ENCODE measurements at regions not wholly inside any gene's neighbourhood (a gene's known extent, or its start where the extent isn't known, plus 50 kb on each side); places are given as distances from the start of the nearest gene placed in this dataset.

DNA sequence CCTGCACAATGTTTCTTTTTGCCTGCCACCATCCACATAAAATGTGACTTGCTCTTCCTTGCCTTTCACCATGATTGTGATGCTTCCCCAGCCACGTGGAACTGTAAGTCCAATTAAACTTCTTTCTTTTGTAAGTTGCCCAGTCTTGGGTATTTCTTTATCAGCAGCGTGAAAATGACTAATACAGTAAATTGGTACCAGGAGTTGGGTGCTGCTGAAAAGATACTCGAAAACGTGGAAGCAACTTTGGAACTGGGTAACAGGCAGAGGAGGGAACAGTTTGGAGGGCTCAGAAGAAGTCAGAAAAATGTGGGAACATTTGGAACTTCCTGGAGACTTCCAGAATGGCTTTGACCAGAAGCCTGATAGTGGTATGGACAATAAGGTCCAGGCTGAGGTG lies 425.3 kb downstream of the GPATCH2 start:
- no peak for DNase-seq (ENCODE audit: low read depth)

DNA sequence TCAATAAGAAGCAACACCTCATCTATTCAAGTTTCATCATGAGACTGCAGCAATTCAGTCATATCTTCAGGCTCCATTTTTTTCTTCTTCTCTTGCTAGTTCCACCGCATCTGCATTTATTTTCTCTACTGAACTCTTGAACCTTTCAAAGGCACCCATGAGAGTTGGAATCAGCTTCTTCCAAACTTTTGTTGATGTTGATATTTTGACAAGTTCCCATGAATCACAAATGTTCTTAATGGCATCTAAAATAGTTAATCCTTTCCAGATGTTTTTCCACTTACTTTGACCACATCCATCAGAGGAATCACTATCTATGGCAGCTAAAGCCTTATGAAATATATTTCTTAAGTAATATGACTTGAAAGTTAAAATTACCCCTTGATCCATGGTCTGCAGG lies 434.3 kb downstream of the GPATCH2 start:
- DNase-seq (ENCODE audit: low read depth) = no peak

DNA sequence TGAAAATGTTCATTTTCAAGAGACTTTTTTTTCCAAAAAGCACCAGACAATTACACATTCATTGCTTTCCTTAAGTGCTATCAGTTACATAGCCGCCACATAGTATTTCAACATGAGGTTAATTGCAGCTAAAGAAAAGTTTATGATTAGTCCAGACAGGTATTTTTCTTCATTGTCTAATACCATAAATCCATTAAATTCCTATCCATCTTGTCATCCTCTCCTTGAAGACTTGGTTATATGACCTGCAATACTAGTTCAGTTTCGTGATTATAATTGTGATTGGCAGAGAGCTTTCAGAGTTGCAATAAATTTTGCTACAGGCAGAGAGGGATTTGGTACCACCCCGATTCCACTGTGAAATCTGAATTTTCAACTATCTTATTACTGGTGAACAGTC lies 437.7 kb downstream of the GPATCH2 start:
- no peak for DNase-seq (ENCODE audit: low read depth)

DNA sequence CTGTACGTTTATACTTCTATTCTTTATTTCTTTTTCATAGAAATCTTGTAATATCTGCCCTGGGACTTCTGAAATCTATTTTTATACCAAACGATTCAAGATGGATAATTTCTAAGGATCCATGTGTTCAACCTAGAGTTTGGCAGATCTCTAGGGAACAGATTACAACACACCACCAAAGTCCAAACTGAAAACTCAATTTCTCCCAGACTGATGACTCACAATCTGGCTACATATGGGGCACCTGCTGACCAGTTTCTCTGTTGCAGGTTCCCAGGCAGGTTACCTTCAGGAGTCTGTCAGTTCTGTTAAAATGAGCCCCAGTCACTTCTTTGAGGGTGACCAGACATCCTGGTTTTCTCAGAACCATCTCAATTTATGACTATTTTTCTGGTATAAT lies 439.4 kb downstream of the GPATCH2 start:
- DNase-seq (ENCODE audit: low read depth) = no peak

DNA sequence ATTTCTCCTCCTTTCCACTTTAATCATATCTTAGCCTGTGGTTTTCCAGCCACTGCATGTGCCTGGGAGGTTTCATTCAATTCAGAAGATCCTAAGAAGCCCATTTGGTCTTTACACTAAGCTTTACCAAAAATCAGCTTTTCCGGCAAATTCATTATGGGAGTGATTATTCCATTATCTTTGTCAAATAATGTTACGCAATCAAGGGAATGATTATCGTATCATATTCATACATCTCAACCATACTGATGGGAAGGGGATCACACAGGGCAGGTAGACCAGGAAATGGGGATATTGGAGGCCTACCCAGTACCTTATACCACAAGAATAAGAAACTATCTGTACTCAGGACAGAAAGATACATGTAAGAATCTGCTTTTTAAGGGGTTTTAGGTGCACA lies 440.5 kb downstream of the GPATCH2 start:
- no peak for DNase-seq (ENCODE audit: low read depth)

DNA sequence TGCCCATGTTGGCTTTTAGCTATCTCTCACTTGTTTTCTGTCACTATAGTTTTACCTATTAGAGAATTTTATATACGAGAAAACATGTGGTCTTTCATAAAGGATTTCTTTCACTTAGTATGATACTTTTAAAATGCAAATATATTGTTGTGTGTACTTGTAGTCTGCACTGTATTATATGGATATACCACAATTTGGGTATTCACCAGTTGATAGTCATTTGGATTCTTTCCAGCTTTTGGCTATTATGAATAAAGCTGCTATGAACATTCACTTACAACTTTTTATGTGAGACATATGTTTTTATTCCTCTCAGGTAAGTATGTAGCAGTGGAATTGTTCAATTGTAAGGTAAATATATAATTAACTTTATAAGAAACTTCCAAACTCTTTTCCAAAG lies 441.5 kb downstream of the GPATCH2 start:
- no peak for DNase-seq (ENCODE audit: low read depth)

DNA sequence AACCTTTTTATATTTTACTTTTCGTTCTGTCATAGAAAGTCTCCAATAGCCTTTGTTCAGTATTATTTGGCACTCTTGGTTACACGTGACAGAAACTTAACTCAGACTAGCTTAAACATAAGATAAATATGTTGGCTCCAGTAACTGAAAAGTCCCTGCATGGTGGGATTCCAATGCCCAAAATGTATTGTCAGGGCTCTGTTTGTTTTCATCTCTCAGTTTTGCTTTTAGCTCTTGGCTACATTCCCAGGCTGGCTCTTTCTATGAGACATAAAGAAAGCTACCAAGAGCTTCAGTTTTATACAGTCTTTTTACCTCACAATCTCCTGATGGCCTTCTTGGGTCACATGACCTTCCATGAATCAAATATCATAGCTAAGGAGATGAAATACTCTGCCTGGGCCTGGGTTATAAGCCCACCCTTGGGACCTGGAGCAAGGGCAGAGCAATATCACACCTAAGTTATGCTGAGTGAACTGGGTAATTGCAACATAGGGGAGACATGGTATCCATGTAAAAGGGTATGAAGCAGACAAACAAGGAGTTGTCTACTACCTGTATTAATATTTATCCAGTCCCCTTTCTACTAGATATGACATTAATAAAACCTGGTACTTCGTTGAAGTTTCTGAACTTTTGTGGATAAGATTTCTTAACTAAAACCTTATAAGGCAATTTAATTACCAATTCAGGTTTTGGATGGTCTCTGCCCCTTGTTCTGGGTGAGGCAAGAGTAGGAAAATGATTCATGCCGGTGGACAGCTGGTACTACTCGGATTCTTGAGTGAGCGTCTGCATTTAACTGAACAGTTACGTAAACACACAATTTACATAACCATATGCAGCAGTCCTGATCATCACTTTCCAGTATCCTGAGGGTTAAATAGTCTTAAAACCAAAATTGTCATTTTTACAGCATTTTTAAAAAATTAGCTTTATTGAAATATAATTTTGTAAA lies 442.3 kb downstream of the GPATCH2 start:
- DNase-seq (ENCODE audit: low read depth) = no peak

DNA sequence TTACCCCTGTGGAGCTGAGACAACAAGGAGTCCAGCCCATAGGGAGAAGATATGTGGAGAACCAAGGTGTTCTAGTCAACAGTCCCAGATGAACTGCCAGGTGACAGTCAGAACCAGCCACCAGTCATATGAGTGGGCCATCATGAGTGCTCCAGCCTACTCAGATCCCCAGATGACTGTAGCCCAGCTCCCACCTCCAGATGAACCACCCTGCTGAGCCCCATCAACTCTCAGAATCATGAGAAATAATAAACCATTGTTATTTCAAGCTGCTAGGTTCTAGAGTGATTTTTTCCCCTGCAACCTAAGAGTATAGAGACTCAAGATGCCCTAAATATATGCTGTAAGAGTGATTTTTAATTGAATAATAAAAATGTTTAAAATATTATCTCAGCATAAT lies 444.2 kb downstream of the GPATCH2 start:
- DNase-seq (ENCODE audit: low read depth) = no peak

DNA sequence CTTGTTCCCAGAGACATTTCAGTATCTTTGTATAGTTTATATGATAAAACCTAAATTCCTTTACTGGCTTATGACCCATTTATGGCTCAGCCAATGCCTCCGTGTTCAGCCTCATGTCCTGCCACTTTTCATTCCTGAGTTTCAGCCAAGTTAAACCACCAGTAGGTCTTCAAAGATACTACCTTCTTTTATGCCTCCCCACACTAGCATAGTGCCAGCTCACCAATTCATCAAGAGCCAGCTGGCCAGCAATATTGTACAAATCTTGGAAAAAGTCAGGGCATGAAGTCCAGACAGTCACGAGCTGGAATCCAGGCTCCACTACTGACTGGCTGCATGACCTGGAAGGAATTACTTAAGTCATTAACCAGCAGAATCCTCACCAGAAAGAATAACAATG lies 446.0 kb downstream of the GPATCH2 start:
- DNase-seq (ENCODE audit: low read depth) = no peak

DNA sequence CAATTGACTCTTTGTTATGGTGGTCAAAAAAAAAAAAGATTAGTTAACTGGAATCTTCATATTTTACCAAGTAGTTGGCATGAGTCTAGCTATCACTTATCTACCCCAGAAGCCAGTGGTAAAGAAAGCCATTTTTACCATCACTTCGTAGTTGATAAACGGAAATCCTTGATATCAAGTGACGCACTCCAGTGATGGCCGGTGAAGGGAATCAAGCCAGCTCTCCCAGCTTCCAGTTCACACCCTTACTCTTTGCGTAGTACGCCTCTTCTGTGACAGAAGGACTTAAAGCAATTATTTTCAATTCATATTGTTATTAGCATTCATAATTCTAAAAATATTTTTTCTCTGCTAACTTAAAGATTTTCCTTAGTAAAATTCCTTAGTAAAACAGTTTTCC lies 447.9 kb downstream of the GPATCH2 start:
- DNase-seq (ENCODE audit: low read depth) = no peak

DNA sequence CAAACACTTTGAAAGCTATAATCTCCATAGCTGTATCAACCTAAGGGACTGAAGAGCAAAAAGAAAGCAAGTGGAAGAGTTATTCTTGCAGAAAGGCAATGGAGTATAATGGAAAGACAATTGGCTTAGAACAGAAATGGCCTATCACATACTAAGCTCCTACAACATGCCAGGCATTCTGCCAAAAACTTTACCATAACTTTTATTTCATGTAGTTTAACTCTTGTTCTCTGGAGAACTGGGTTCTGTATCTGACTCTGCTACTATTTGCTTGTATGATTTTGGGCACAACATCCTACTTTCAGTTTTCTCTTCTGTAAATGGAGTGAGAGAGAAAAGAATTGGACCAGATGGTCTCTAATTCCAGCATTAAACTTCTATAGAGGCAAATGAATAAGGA lies 449.1 kb downstream of the GPATCH2 start:
- DNase-seq (ENCODE audit: low read depth) = no peak

DNA sequence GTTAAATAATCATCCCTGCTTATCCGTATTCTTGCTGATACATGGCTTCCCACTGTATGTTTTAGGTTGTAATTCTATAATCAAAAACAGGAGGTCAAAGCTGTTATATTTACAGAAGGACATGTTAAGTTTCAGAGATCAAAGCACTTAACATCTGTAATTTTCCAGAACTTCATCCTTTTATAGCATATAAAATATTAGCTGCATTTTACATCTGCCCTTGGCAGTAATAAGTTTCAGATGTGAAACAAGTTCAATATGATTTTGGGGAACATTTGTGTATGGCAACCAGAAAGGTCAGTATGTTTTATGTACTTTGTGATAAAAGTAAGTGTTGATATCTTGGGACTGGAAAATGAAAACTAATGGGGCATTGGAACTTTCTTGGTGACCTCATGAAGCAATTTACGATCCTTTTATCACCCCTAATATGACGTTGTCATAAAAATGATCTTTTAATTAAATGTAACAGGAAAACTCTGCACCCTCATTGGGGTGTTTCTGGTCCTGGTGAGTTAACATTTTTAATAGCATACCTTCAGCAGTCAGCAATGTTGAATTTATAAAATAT lies 449.6 kb downstream of the GPATCH2 start:
- no peak for DNase-seq (ENCODE audit: low read depth)

DNA sequence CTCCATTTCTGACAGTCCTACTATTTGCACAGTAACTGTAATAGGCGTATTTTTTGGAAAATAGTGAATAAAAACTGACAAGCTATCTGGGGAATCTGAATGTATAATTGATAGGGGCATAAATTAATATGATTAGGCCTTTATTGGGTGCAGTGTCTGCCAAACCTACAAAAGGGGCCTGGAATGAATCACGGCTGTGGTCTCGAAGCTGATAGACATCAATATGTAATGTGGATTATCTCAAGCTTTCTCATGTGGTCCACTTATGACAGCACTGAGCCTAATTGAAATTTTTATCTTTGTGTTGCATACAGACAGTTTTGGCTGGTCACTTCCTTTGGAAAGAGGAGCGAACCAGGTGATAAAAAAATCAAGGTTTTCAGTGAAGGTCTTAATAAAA lies 450.4 kb downstream of the GPATCH2 start:
- no peak for DNase-seq (ENCODE audit: low read depth)

DNA sequence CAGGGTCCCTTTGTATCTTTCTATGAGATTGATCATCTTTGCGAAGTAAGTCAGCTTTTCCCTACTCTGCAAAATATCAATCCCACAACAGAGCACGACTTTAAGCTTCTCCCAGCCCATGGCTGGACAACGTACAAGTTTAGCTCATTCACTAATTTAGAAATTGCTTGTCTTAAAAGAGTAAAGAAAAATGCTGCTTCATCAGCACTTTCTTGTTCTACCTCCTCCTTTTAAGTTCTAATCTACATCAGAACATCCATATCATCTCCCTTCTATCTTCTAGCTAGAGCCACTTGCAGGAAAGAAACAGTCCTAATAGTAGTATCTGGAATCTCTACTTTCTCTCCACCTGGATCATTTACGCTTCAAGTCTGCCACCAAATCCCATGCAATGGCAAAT lies 441.2 kb upstream of the ESRRG start:
- DNase-seq (ENCODE audit: low read depth) = no peak

DNA sequence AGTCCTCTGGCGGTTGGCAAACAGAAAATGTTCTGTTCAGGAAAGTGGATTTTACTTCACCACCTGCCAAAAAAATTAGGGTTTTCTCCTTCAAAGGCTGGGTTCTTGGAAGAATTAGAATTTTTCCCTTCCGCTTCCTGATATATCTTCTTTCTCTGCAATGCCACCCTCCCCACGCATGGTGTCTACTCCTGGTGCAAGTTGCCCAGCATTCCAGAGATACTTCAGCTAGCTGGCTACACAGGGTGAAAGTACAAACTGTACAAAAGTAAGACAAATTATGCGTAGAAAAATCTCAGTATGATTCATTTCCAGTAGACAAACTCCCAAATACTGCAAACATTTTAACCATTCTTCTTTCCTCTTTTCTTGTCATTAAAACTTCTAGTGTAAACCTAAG lies 430.1 kb upstream of the ESRRG start:
- no peak for DNase-seq (ENCODE audit: low read depth)

DNA sequence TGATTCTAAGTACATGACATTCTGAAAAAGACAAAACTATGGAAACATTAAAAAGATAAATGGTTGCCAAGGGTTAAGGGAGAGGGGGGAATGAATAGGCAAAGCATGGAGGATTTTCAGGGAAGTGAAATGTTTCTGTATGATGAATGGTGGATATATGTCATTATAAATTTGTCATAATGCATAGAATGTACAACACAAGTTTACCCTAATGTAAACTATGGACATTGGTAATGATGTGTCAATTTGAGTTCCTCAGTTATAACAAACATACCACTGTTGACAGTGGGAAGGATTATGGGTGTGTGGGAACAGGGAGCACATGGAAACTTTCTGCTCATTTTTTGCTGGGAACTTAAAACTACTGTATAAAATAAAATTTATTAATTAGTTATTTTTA lies 427.1 kb upstream of the ESRRG start:
- no peak for DNase-seq (ENCODE audit: low read depth)

DNA sequence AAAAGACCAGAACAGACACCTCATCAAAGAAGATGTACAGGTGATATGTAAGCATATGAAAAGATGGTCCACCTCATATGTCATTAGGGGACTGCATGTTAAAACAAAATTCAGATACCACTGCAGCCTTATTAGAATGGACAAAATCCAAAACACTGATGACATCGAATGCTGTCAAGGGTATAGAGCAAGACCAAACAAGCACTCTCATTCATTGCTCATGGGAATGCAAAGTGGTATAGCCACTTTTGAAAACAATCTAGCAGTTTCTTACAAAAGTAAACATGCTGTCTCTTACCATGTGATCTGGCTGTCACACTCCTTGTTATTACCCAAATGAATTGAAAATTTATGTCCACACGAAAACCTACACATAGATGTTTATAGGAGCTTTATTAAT lies 426.6 kb upstream of the ESRRG start:
- DNase-seq (ENCODE audit: low read depth) = no peak

DNA sequence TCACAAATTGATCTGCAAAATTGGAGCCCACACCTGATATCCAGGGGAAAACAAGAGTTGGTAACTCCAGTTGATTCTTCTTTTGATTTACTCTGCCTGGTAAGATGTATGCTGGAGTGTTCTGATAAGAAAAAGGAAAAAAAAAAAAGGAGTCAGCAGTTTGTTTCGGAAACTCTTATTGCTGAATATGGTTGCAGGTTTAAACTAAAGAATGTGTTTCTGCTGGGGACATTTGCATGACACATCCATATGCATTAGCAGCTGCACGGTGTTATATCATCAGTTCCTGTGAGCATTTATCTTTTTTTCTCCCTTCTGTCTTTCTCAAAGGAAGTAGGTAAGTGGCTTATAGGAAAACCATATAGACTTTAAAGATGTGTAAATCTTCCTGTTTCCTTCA lies 418.5 kb upstream of the ESRRG start:
- no peak for DNase-seq (ENCODE audit: low read depth)

DNA sequence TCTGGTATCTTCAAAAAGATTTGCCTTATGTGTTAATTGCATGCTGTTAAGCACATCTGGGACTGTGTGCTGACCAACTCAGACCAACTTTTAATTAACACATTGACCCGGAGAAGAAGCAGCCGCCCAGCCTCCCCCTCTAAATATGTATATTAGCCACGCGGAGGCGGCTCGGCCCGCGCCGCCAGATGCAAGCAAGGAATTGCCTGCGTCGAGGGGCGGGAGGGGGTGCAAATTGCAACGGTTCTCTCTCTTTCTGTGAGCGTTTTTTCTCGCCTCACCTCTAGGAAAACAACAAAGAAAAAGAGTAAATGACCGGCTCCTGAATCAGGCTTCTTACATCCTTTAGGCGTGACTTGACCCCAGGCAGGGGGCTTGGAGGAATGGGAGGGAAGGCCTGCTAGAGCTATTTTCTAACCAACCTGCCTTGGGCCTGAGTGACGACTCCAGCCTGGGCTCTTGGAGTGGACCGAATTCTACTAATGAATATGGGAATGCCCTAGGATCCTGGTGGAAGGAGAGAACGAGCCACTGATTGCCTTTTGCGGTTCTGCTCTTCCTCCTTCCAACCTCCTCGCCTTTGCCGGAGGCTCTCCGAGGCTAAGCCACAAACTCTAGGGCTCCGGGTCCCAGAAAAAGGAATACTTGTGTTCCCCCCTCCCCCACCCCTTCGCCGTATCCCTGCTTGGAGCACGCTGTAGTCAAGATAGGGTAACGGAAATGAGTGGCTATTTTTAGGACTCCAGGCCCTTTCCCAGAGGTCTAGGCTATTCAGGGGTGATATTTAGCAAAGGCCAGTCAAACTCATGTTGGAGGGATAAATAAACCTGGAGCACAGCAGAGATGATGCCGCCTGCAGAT lies 417.0 kb upstream of the ESRRG start:
- DNase-seq (ENCODE audit: low read depth) = no peak

DNA sequence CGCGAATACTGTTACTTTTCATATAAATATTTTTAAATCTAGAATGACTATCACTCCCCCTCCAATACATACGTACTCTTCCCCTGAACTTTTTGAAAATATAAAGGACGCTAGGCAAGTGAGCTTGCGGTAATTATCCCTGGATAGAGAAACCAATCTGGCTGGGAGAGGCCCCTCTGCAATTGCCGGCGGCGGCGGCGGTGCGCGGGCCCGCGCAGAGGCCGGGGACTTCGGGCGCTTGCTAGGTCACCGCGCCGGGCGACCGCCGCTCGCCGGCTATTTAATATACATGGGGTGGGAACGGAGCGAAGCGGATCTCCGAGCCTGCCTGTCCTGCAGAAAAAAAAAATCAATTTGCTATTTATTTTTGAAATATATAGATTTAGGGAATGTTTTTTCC lies 416.3 kb upstream of the ESRRG start:
- no peak for DNase-seq (ENCODE audit: low read depth)

DNA sequence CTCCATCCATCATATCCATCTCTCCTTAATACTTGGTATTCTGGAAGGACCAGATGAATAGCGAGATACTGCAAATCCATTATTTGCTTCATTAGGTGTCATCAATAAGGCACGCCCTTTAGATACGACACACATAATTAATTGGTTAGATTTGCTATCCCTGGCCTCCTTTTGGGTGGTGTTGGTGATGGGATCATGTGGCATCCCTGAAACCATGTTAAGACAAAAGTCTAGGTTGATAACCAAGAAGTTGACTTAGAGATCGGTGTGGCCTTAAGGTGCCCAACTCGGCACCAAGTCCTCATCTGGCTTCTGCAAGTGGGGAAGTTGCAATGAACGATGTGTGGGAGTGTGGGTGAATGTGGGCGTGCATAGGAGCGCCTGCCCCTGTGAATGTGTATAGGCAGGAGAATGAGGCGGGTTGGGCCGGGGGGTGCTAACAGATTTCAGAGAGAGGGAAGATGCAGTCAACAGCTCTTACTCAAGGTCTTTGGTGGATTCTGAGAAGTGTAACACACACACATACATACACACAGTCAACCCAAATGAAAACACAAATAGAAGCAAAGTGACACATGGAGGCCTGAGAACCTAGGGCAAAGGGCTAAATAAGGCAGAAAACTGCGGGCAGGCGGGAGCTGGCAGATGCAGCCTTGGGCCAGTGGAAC lies 415.7 kb upstream of the ESRRG start:
- no peak for DNase-seq (ENCODE audit: low read depth)

DNA sequence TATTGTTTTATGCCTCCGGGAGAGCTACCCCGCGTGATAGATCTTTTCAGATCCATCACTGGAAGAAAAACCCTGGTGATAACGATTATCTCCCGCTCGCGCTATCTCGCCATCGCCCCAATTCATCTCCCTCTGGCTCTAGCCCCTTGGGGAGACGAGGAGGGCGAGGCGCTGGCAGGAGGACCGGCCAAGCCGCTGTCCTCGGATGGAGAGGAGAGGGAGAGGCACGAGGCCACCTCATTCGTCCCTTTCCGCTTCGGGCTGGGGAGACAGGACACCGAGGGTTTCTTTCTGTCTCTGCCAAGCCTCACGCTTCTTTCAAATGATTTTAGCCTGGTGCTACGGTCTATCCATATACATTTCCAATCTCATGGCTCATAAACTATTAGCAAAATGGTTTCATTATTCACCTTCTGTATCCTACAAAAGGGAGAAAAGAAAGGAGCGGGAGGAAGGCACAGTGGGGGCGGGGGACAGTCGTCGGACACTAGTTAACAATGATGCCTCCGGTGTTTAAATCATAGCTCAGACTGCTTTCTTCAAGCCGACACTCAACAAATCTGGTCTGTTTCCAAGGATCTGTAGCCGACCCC lies 415.0 kb upstream of the ESRRG start:
- no peak for DNase-seq (ENCODE audit: low read depth)
